ENCODE measurements at regions not wholly inside any gene's neighbourhood (a gene's known extent, or its start where the extent isn't known, plus 50 kb on each side); places are given as distances from the start of the nearest gene placed in this dataset.
"Not testable (repeated sequence)": the region's sequence is repeated elsewhere in the genome, so short reads cannot be mapped to it uniquely, and the experiment has no call there.

DNA sequence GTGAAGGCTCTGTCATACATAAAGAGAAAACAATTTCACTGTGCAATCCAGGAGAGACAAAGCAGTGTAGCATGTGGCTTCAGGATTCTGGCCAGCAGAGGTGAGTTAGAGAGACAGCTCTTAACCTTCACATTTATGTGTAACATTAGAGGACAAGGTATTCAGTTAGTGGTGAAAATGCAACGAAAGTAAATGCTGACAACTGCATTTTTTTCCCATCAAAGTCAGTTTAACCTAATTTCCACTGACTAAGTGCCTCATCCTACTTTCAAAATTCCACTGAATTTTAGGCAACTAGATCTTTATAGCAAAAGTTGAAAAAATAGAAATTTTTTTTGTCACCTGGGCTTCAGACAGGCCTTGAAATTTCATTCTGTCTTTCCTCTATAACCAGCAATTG lies 130.8 kb upstream of the LNX1 start:
- no peak for DNase-seq (ENCODE audit: extremely low read depth in 1 of 2, low read depth in 1 of 2)

DNA sequence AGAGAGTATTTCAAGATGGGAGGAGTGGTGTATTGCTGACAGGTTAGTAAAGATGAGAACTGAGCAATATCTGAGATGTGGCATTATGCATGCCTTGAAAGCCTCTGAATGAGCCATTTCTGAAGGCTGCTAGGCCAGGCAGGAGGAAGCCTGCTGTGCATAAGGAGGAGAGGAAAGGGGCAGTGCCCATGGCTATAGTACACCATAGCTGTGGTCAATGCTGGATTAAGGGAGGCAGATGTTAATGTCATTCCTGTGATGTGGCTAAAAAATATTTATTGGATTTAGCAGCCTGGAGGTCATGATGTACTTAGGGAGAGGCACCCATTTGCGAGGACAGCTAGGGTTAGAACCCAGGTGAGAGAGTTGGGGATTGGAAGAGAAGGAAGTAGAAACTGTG lies 130.0 kb upstream of the LNX1 start:
- DNase-seq (ENCODE audit: extremely low read depth in 1 of 2, low read depth in 1 of 2): no peak

DNA sequence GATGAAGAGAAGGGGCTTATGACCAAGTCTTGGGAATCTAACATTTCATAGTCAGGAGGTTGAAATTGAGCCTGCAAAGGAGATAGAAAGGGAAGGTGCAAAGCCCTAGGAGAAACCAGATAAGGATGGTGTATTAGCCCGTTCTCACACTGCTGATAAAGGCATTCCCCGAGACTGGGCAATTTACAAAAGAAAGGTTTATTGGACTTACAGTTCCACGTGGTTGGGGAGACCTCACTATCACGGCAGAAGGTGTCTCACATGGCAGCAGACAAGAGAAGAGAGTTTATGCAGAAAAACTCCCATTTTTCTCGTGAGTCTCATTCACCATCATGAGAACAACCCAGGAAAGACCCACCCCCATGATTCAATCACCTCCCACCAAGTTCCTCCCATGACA lies 129.5 kb upstream of the LNX1 start:
- DNase-seq (ENCODE audit: extremely low read depth in 1 of 2, low read depth in 1 of 2): no peak

DNA sequence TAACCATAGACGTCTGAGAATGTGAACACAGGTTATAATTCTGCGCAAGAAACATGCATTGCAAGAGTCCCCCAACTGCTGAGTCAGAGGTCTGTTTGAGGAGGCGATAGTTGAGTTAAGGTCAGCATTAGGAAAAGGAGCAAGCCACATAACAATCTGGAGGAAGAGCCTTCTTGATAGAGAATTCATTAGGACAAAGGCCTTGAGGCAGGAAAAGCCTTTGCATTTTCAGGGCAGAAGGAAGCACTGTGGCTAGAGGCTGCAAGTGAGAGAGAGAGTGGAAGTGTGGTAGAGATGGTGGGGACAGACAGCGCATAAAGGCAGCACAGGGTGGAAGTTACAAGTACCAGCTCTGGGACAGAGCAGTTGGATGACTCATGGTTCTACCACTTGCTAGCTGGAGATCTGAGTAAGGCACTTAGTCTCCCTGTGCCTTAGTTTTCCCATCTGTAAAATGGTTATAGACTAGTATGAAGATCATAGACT lies 125.8 kb upstream of the LNX1 start:
- no peak for DNase-seq (ENCODE audit: extremely low read depth in 1 of 2, low read depth in 1 of 2)

DNA sequence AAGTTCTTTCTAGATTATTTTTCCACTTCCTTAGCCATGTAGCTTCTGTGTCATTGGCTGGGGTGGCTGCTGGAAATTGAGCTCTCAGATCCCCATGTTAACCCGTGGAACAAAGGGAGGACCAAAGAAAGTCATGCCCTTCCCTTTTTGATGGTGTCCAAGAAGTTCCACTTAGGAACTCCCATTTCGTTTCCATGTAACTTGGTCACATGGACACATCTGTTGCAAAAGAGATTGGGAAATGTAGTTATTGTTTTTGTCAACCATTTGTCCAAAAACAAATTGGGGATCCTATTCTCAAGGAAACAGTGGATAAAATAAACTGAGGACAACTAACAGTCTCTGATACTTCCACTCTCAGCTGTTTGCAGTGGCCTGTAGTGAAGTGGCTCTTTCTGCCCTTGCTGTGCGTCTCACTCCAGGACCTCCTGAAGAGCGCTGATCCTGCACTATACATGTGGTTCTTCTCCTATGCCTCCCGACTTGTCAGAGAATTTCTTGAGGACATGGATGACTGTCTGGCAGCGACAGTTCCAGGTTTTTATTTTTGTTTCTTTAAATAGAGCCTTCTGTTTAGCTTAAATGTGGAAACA lies 125.3 kb upstream of the LNX1 start:
- DNase-seq (ENCODE audit: extremely low read depth in 1 of 2, low read depth in 1 of 2): no peak

DNA sequence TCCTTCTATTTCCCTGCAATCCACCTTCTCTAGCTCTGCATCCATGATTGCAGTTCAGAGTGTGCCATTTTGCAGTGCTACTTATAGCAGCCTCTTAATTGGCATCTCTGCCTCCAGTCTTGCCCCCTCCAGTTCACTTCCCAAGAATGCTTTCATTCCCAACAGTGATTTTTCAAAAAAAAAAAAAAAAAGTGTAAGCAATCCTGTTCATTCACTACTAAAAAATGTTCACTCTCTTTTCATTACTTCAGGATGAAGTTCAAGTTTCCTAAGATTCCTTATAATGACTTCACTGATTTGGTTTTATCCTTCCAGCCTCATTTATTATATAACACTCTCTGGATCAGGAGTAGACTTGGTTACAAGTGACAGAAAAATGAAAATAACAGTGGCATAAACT lies 124.7 kb upstream of the LNX1 start:
- DNase-seq (ENCODE audit: extremely low read depth in 1 of 2, low read depth in 1 of 2): no peak

DNA sequence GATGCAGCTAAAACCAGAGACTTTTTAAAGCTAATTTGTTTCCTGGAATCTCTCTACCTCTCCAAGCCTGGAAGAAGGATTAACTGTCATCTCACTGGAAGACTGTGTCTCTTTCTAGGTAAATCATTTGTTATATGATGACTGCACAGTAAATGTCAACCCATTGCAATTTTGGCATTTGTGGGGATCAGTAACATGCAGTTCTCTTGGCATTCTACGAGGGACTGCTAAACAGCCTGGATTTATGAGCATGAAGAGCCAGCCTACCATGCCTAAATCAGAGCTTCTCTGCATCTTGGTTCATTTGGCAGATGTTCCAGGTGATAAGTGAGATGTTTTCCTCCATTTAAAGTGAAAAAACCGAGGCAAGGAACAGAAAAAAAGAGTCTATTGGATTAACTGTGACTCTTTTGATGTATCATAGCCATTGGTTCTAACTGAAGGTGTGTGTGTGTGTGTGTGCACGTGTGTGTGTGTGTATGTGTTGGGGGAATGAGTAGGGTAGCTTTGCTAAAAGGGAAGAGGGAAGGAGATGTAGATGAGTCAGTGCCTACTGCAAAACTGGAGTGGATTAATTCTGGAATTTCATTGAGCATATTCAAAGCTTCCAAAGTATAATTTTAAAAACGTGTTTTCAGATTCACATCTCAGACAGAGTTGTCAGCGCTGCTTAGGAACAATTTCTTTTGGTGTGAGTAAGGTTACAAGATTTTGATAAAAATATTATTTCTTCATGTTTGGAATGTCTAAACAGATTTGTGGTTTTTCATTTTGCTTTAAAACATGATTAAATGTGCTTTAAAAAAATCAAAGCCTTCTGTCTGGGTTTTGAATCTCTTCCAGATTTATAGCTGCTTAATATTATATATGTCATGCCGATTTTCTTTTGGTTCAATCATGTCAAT lies 123.2 kb upstream of the LNX1 start:
- DNase-seq (ENCODE audit: extremely low read depth in 1 of 2, low read depth in 1 of 2): no peak

DNA sequence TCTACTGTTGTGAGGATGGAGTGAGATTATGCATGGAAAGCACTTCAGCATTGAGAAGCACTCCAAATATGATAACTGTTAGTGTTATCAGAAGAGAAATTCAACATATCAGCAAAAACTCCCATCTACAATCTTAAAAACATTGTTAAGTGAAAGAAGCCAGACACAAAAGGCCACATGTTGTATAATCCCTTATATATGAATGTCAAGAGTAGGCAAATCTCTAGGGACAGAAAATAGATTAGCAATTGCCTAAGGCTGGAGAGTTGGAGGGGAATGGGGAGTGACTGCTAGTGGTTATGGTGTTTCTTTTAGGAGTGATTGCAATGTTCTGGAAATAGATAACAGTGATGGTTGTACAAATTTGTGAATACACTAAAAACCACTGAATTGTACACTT lies 122.5 kb upstream of the LNX1 start:
- no peak for DNase-seq (ENCODE audit: extremely low read depth in 1 of 2, low read depth in 1 of 2)

DNA sequence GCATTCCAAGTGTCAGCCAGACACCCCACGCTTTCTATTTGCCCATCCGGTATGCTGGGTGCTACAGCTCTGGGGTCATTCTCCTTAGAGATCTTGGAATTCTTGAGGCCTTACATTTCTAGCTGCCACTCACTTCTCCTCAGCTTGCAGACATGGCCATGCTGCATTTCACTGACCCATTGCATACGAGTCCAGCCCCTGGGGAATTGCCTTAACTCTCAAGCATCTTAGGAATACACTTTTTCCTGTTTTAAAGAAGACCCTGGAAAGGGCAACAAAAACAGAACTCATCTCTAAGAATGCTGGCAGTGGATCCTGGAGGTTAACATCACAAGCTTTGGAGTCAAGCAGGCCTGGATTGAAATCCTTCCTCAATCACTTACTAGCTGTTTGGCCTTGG lies 122.0 kb upstream of the LNX1 start:
- no peak for DNase-seq (ENCODE audit: extremely low read depth in 1 of 2, low read depth in 1 of 2)

DNA sequence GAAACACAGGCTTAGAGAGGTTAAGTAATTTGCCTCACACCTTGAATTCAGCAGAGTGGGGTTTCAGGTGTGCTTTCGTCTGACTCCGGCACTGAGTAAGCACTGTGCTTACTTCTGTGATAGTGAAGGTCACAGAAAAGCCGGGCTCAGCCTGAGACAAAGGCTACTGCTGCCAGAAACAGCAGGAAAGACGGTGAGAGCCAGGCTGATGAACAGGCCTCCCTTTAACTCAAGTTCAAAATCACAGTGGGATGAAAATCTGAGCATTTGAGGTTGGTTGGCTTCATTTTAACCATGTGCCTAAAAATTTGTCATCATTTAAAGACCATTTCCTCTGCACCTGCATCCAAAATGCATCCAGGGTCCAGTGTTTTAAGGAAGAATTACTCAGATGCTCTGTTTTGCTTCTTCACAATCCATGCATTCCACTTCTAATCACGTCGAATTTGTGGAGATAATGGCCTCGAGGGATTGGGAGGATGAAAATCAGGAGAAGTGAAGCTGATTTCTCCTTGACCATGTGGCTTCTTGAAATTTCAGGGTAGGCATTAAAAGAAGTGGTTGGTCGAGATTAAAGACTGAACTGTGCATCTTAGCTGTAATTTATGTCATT lies 121.2 kb upstream of the LNX1 start:
- DNase-seq (ENCODE audit: extremely low read depth in 1 of 2, low read depth in 1 of 2): no peak

DNA sequence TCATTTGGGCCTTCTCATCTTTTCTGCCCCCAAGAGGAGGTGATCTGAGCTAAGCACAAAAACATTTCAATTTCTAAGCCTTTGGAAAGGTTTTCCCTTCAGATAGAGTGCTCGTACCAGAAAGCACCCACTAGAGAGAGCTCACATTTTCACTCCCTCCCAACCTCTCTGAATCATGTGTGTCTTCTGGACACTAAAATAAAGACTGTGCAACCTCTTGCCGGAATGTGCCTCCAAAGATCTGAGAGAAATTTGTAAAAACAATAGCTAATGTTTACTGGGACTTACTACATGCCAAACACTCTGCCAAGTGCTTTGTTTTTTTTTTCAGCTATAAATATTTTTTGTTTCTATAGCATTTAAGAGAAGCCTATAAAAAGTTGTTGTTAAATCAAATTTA lies 120.6 kb upstream of the LNX1 start:
- no peak for DNase-seq (ENCODE audit: extremely low read depth in 1 of 2, low read depth in 1 of 2)

DNA sequence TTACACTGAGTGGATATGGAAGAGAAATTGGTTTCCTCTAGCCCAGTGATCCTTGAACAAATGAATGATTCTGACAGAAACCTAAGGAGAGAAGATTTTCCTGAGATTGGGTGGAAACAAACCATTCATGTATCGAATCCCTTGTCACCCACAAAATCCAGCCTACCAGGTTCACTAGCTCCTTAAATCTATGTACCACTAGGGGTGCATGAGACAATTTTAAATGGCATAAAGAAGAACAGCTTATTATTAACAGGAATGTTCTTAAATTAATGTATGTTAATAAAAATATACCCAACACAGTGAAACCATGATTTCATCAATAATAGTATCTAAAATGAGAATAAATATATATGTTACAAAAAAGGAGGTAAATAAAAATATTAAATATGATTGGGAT lies 118.4 kb upstream of the LNX1 start:
- DNase-seq (ENCODE audit: extremely low read depth in 1 of 2, low read depth in 1 of 2): no peak

DNA sequence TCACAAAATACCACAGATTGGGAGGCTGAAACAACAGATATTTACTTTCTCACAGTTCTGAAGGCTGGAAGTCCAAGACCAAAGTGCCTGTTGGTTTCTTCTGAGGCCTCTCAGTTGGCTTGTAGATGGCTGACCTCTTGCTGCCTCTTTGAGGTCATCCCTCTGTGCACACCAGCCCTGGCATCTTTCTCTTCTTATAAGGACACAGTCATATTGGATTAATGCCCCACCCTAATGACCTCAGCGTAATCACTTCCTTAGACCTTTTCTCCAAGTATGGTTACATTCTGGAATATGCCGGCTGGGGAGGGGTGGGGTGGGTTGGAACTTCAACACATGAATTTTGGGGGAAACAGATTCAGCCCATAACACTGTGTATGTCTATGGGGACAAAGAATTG lies 116.2 kb upstream of the LNX1 start:
- no peak for DNase-seq (ENCODE audit: extremely low read depth in 1 of 2, low read depth in 1 of 2)

DNA sequence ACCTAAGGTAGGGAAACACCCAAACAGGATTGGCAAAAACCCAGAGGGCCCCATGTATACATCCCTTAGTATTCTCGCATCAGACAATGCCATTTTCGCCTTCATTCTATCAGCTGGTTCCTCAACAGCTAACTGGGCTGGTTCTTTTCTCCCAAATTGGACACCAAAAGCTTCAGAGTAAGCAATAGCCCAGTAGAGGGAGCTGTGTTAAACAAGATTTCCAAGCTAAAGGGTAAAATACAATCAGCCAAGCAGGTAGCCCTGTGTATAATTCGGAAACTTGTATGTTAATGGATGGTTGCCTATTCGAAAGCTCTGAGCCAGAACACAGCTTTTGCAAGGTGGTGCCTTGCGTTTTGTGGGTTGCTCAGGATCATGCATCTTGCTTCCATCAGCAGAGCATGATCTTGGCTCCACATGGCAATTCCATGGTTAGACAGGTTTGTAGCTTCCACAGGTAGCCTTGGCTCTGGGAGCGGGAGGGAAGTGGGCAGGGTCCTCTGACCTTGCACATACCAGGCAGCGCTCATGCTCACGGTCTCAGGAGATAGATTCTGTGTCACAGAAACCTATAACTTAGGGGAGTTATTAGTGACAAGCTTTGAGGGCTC lies 115.2 kb upstream of the LNX1 start:
- no peak for DNase-seq (ENCODE audit: extremely low read depth in 1 of 2, low read depth in 1 of 2)

DNA sequence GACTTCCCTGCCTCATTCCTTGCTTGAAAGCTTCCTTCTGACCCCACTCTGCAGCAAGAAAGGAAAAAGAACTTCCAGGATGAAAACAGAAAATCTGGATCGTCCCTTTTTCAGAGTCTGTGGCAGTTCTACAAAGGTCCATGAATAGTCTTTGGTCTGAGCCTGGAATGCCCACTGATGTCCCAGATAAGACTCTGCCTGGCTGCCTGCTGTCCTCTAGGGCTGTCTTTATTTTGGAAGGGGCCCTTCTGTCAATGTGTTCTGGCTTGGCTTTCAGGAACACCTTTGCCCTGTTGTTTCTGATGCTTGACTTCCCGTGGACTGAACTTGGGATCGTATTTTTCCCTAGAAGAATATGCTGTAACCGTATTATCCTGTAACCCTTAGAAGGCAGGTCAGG lies 114.7 kb upstream of the LNX1 start:
- no peak for DNase-seq (ENCODE audit: extremely low read depth in 1 of 2, low read depth in 1 of 2)

DNA sequence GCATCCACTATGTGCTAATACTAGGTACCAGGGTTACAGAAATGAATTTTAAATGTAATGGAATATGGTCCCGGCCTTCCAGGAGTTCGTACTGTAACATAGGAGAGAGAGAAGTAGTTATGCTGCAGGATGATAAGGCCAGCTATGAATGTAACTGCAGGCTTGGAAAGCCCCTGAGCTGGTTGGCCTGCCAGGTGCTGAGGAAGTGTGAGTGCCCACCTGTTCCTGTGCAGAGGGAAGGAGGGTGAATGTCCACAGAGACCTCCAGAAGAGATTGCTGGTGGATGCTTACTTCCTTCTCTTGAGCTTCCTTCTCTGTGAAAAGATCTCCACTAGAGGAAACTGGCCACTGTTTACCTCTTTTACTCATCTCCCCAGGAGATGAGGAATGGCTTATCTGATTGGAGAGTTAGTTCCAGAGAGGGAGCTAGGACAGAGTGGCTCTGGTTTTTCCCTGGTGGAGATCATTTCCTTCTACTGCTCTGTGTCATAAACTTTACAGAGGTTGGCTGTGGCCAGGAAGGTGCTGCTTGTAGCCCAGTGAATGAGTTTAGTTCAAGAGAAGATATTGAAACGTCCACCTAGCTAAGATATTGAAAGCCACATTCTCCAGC lies 114.0 kb upstream of the LNX1 start:
- no peak for DNase-seq (ENCODE audit: extremely low read depth in 1 of 2, low read depth in 1 of 2)

DNA sequence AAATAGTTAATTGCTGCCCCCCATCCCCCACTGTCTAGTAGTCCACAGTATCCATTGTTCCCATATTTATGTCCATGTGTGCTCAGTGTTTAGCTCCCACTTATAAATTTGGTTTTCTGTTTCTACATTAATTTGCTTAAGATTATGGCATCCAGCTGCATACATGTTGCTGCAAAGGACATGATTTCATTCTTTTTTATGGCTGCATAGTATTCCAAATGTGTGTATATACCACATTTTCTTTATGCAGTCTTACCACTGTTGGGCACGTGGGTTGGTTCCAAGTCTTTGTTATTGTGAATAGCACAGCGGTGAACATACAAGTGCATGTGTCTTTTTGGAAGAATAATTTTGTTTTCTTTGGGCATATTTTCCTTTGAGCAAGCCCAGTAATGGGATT lies 113.0 kb upstream of the LNX1 start:
- DNase-seq (ENCODE audit: extremely low read depth in 1 of 2, low read depth in 1 of 2): no peak

DNA sequence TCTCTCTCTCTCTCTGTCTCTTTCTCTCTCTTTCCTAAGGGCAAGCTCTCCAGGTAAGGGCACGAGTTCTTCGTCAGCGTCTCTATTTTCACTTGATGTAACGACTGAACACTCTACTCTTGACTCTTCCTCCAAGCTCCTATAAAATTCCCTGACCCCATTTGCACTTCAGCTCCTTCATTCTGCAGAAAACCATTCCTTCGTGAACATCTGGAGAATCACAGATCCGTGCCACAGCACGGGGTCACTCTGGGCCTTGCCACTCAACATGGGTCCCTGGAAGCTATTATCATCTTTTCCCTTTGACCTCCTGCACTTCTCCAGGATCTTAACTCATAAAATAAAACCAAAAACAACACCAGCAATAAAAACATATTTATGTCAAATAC lies 112.0 kb upstream of the LNX1 start:
- no peak for DNase-seq (ENCODE audit: extremely low read depth in 1 of 2, low read depth in 1 of 2)

DNA sequence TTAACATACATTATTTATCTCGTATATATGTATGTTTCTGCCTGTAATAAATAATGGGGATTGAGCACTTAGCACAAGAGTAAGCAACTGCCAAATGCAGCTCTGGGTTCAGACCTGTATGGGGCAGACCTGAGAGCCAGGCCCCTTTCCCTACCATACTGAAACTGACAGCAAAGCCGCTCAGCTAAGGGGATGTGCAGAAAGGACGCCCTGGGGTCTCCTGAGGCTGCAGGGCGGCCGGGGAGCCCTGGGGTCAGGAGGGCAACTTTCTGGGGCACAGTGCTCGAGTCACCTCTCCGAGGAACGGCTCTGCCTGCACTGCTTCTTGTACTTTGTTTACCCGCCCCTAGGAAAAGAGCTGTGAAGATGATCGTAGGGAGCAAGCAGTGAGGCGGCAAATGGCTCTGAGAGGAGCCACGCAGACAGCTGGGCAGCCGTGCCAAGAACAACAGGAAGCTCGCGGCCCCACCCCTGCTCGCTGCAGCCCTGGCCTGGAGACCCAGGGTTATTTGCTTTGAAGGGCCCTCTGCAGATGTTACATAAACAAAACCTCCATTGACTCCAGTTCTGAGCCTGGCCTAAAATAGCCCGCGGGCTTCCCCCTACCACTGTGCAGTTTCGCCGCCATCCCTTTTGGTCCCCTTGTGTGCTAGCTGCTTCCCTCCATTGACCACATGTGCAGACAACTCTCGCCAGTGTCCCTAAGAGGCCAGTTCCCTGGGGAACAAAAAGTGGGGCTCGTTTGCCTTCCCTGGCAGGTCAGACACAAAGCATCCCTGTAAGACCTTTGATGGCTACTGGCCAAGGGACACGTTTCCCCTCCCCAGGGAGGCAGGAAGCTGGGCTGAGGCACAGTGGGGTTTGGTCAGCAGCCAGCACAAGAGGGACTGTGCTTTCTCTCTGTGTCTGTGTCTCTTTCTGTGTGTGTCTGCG lies 111.3 kb upstream of the LNX1 start:
- DNase-seq (ENCODE audit: extremely low read depth in 1 of 2, low read depth in 1 of 2): no peak

DNA sequence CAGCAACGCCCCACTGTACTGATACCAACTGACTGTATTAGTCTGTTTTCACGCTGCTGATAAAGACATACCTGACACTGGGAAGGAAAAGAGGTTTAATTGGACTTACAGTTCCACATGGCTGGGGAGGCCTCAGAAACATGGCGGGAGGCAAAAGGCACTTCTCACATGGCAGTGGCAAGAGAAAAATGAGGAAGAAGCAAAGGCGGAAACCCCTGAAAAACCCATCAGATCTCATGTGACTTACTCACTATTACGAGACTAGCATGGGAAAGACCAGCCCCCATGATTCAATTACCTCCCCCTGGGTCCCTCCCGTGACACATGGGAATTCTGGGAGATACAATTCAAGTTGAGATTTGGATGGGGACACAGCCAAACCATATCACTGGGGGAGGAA lies 110.0 kb upstream of the LNX1 start:
- DNase-seq (ENCODE audit: extremely low read depth in 1 of 2, low read depth in 1 of 2): not testable (repeated sequence)
